Epithelial cell of esophagus (primary cell): ENCODE measurements at regions not wholly inside any gene's neighbourhood (a gene's known extent, or its start where the extent isn't known, plus 50 kb on each side); places are given as distances from the start of the nearest gene placed in this dataset.
A peak's percentile ranks its signal among the peaks of the same experiment; 100 is the strongest.

Experiments used
- DNase-seq: peaks from one replicate; pipeline ENCODE4 v3.0.0; 2010; ENCODE audit warnings: low read depth
- H3K4me3 ChIP-seq: 2 replicates; pipeline ENCODE4 v1.5.1; 2011; ENCODE audit warnings: mild to moderate bottlenecking, low read length, control low read depth
- CTCF ChIP-seq: IDR thresholded peaks from 2 replicates; pipeline ENCODE4 v1.5.1; 2011; ENCODE audit warnings: low read depth, mild to moderate bottlenecking, low read length, control low read depth, inconsistent platforms; ENCODE audit not compliant: insufficient read depth; ENCODE audit errors: missing control alignments

- no peak for DNase-seq
- no peak for TF ChIP-seq CTCF
- H3K4me3 ChIP-seq: no peak overlapping the region
These were observed 216.0 kb upstream of the TEX13C start for GRCh38 chrX:125103693-125104092.

- no peak for DNase-seq
- no peak overlapping the region for H3K4me3 ChIP-seq
- TF ChIP-seq CTCF: no peak
These were observed 210.8 kb upstream of the TEX13C start for GRCh38 chrX:125108921-125109320.

GRCh38 chrX:125131164-125131563 is 188.5 kb upstream of the TEX13C start:
- peak; percentile 31 for TF ChIP-seq CTCF
- DNase-seq: peak; percentile 30
- no peak overlapping the region for H3K4me3 ChIP-seq

GRCh38 chrX:125132274-125132673 is 187.4 kb upstream of the TEX13C start:
- peak; percentile 12 for DNase-seq
- peak; percentile 32 for TF ChIP-seq CTCF

GRCh38 chrX:125137521-125137920 is 182.2 kb upstream of the TEX13C start:
- no peak for TF ChIP-seq CTCF
- H3K4me3 ChIP-seq: no peak overlapping the region
- no peak for DNase-seq

More at GRCh38 chrX:125132274-125132673, 187.4 kb upstream of the TEX13C start:
- H3K4me3 ChIP-seq: no peak overlapping the region

- TF ChIP-seq CTCF: no peak
These were observed 169.4 kb upstream of the TEX13C start for GRCh38 chrX:125150231-125150630.

GRCh38 chrX:125151146-125151545 is 168.5 kb upstream of the TEX13C start:
- no peak for TF ChIP-seq CTCF
- H3K4me3 ChIP-seq: no peak overlapping the region
- no peak for DNase-seq

More at GRCh38 chrX:125150231-125150630, 169.4 kb upstream of the TEX13C start:
- H3K4me3 ChIP-seq: no peak overlapping the region
- DNase-seq: no peak
